ENCODE measurements at regions not wholly inside any gene's neighbourhood (a gene's known extent, or its start where the extent isn't known, plus 50 kb on each side); places are given as distances from the start of the nearest gene placed in this dataset.
"Not testable (repeated sequence)": the region's sequence is repeated elsewhere in the genome, so short reads cannot be mapped to it uniquely, and the experiment has no call there.

- not testable (repeated sequence) for TF ChIP-seq EP300, CTCF, POLR2A (IDR thresholded peaks at IDR 0.05)
Measured at GRCh38 chr21:5015187-5015586, 5506.2 kb upstream of the TPTE start.

Measured in tibial nerve (tissue), 4 donors.